GM19023 (cell line): ENCODE measurements at regions not wholly inside any gene's neighbourhood (a gene's known extent, or its start where the extent isn't known, plus 50 kb on each side); places are given as distances from the start of the nearest gene placed in this dataset.

Experiments used
- ATAC-seq: cut with Tn5 transposase; IDR thresholded peaks from one replicate; pipeline ENCODE4 v1.9.1; 2021; ENCODE audit warnings: mild to moderate bottlenecking, moderate library complexity; ENCODE audit not compliant: unreplicated experiment

GRCh38 chr18:64888956-64889355 is 740.1 kb upstream of the LINC00305 start:
- ATAC-seq: no peak

DNA sequence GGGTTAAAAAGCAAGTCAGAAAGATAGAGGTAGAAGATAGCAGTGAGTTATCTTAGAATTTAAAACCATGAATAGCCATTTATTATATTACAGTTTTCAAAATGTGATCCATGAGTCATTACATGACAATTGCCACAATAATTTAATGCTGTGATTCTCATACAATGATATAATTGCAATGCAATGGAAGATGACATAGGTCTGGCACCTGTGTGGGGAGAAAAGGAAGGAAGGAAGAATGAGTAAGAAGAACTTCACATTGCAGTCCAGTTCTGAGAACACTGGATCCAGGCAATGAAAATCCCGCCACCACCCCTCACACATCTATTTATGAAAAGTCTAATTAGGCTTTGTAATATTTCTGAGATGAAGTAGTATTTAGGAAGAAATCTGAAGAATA is 738.1 kb upstream of the LINC00305 start:
- no peak for ATAC-seq

GRCh38 chr18:64882896-64883295 is 734.0 kb upstream of the LINC00305 start:
- ATAC-seq: no peak

- ATAC-seq: no peak
Observed at GRCh38 chr18:64876833-64877232, 727.9 kb upstream of the LINC00305 start.

DNA sequence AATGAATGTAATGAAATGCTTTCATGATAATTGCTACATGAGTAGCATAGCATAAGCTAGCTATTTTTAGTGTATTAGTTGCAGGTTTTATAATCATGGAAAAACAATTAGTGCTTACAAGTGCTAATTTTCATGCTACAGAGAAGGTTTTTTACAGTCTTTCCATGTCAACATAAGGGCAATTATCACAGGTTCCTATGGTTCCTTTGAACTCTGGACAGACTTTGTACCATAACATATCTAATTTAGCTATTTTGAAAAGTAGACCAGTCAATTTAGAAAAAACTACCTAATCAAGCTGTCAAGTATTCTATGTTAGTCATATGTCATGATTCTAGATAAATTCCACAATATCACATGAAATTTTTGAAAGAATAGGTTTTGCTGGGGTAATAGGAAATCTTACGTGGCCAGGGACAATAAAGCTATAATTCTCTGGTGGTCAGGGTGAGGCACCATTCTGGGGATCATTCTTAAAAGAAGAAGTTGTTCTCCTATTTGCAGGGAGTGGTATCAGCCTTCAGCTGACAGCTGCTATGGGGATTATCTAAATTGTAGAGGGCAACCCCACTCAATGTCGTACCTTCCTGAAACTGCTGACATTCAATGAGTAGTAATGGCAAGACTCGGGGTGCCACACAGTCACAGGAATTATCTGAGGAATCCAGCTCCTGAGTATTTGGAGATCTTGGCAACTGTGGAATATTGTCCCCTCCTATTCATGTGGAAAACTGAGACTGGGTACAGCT is 724.0 kb upstream of the LINC00305 start:
- ATAC-seq: no peak

DNA sequence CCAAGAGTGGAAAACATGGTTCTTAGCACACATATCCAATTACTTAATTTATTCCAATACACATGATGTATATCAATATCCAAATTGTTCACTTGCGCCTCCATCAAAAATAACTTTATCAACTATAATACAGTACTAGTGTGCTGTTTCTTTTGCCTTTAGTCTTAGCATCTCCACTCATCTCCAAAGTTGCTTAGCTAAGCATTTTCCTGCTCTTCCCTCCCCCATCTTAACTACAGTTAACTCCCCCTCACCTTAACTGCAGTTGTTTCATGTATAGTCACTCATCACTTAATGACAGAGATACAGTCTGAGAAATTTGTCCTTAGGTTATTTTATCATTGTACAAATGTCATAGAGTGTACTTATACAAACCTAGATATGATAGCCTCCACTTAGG is 705.2 kb upstream of the LINC00305 start:
- ATAC-seq: no peak

- no peak for ATAC-seq
Observed at GRCh38 chr18:64852281-64852680, 703.4 kb upstream of the LINC00305 start.

DNA sequence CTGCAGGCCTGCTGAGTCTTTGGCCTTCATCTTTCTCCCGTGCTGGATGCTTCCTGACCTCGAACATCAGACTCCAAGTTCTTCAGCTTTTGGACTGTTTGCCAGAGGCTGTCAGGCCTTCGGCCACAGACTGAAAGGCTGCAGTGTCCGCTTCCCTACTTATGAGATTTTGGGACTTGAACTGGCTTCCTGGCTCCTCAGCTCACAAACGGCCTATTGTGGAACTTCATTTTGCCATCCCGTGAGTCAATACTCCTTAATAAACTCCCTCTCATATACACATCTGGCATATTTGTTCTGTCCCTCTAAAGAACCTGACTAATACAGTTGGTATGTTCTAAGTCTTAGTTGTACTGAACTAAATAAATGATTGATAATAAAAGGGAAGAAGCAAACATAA is 702.8 kb upstream of the LINC00305 start:
- ATAC-seq: no peak

GRCh38 chr18:64850791-64851190 is 701.9 kb upstream of the LINC00305 start:
- ATAC-seq: no peak

GRCh38 chr18:64840911-64841701 is 692.2 kb upstream of the LINC00305 start:
- ATAC-seq: no peak

DNA sequence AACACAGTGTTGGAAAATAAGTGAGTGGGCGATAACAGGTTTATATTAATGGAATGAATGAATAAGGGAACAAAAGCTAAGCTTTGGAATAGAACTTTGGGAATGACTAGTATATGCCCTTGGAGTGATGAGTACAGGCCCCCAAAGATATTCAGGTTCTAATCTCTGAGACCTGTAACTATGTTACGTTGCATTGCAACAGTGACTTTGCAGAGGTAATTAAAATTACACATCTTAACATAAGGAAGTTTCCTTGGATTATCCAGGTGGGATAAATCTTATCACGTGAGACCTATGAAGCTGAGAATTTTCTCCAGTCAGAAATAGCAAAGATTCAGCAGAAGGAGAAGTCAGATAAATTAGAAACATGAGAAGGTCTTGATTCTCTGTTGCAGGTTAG is 661.5 kb upstream of the LINC00305 start:
- no peak for ATAC-seq

- no peak for ATAC-seq
Observed at GRCh38 chr18:64809801-64810200, 660.9 kb upstream of the LINC00305 start.

DNA sequence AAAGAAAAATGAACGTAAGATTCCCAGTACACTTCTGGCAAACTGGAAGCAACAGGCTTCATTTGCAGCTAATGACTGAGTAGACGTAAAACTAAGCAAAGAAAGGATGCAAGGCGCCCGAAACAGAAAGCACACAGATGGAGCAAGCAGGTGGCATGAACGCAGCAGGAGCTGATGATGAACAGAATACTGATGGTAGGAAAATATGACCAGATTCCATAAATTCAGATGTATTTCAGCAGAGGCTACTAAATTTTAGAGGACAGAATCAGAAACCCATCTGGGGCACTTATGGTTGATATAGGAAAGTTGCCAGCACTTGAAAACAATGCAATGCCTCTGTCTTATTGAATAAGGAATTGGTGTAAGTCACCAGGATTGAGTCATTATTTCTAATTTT is 658.7 kb upstream of the LINC00305 start:
- ATAC-seq: no peak

- ATAC-seq: no peak
Observed at GRCh38 chr18:64806691-64807090, 657.8 kb upstream of the LINC00305 start.

- no peak for ATAC-seq
Observed at GRCh38 chr18:64806232-64806631, 657.3 kb upstream of the LINC00305 start.

- no peak for ATAC-seq
Observed at GRCh38 chr18:64803471-64803870, 654.6 kb upstream of the LINC00305 start.

- ATAC-seq: no peak
Observed at GRCh38 chr18:64800151-64800550, 651.3 kb upstream of the LINC00305 start.

GRCh38 chr18:64799376-64799775 is 650.5 kb upstream of the LINC00305 start:
- ATAC-seq: no peak

DNA sequence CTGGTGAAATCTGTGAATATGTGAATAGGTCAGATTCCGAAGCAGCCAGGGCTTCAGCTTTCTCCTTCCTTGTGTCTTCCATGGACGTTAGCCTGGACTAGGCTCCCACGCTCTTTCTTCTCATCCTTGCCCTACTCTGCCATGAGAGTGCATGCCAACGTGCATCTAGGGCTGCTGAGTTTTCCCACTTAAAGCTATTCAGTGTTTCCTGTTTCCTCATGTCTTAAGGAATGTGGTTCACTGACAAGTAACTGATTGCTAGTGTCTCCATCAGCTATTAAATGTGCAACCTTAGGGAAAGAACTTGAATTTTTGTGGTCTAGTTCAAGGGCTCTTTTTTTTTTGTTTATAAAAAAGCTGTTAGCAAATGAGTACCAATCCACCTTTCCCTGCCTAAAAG is 642.3 kb upstream of the LINC00305 start:
- no peak for ATAC-seq

GRCh38 chr18:64785686-64786085 is 636.8 kb upstream of the LINC00305 start:
- ATAC-seq: no peak

- no peak for ATAC-seq
Observed at GRCh38 chr18:64777556-64777955, 628.7 kb upstream of the LINC00305 start.

- ATAC-seq: no peak
Observed at GRCh38 chr18:64765908-64766307, 617.0 kb upstream of the LINC00305 start.
